ENCODE measurements at regions not wholly inside any gene's neighbourhood (a gene's known extent, or its start where the extent isn't known, plus 50 kb on each side); places are given as distances from the start of the nearest gene placed in this dataset.

GRCh38 chr4:176529574-176529973 is 209.8 kb downstream of the SPCS3 start:
- DNase-seq (no peak), ATAC-seq (no peak)
- TF ChIP-seq CTCF (IDR thresholded peaks at IDR 0.05) (no peak), POLR2A (IDR thresholded peaks at IDR 0.05) (no peak)
- Histone ChIP-seq H3K27ac (no peak overlapping the region), H3K4me1 (no peaks in the 10 kb centered on the region), H3K27me3 (no peaks in the 10 kb centered on the region), H3K9me3 (no peaks in the 10 kb centered on the region), H3K36me3 (no peaks in the 10 kb centered on the region), H3K4me3 (no peak overlapping the region)
- intact Hi-C loops (cut with DNase I), result no loop called here

DNA sequence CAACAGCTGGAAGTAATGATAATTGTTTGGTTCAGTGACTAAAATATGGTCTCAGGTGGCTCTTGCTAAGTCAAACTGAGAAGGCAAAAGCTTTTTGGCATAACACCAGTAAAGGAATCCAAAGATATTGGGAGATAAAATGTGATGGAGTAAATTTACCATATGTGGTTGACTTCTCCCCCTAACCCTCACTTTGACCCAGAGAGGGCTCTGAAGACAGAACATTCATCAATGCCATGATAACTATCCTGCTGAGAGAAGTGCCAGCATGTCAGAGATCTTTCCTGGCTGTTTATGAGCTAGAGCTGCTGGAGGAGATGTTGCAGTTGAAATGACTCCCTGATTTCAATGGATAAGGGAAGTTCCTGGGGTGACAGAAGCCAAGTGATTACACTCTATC is 213.4 kb downstream of the SPCS3 start:
- Histone ChIP-seq H3K4me1 (no peaks in the 10 kb centered on the region), H3K27ac (no peak overlapping the region), H3K36me3 (no peaks in the 10 kb centered on the region), H3K27me3 (no peaks in the 10 kb centered on the region), H3K9me3 (no peaks in the 10 kb centered on the region), H3K4me3 (no peak overlapping the region)
- intact Hi-C loops (cut with DNase I), result no loop called here
- no peak for TF ChIP-seq CTCF (IDR thresholded peaks at IDR 0.05)
- TF ChIP-seq POLR2A (IDR thresholded peaks at IDR 0.05), result no peak
- no peak for ATAC-seq
- DNase-seq, result no peak

DNA sequence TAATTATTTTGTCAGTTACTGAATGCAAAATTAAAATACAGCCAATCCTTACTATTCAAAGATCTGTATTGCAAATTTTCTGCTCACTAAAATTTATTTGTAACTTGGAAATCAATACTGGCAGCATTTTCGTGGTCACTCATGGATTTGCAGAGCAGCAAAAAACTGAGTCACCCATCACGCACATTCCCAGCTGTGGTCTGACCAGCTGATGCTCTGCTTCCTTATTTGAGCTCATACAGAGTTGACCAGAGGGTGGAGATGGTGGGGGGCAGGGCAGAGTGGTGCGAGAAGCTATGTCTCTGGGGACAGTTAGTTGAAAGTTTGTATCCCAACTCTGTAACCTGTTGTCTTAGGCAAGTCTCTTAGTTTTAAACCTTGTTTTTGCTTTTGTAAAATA is 214.8 kb downstream of the SPCS3 start:
- DNase-seq (no peak), ATAC-seq (no peak)
- no peaks in the 10 kb centered on the region for H3K36me3 ChIP-seq
- no peaks in the 10 kb centered on the region for H3K9me3 ChIP-seq
- H3K27me3 ChIP-seq, result no peaks in the 10 kb centered on the region
- TF ChIP-seq CTCF (IDR thresholded peaks at IDR 0.05) (no peak), POLR2A (IDR thresholded peaks at IDR 0.05) (no peak)
- no peaks in the 10 kb centered on the region for H3K4me1 ChIP-seq
- no peak overlapping the region for H3K4me3 ChIP-seq
- WGBS (ENCODE audit: insufficient coverage, low coverage, low lambda C conversion rate, missing lambda C conversion rate), result 27% methylated on average over 3 of the region's 3 CpGs
- intact Hi-C loops (cut with DNase I), result no loop called here
- no peak overlapping the region for H3K27ac ChIP-seq

DNA sequence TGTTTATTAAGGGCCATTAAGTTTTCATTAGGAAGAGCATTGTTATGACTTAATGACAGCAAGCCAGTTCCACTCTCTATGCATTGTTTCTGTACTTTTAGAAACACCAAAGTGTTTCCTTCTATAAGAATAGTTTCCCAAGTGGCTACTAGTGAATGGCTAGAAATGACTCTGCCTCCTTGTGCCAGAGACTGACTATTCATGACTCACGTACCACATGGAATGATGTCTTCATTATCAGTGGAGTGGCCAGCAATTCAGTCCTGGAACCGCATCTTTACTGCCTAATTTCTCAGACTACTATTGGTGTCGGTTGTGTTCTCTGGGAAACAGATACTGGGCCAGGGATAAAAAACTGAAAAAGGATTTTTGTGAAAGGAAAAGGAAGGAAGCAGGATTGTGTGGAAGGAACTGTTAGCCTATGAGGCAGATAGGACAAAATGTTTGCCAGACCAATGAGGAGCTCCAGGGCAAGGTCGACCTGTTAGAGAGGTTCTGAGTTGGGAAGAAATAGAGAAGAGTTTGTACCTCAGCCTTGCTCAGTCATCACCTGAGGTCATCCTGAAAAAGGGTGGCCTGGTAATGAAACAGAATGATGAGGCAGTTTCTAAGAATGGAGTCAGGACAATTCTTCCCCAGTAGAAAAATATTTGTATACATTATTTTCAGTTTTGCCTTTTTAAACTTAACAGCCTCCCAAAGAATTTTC is 218.6 kb downstream of the SPCS3 start:
- DNase-seq (no peak), ATAC-seq (no peak)
- WGBS (ENCODE audit: insufficient coverage, low coverage, low lambda C conversion rate, missing lambda C conversion rate), result 38% methylated on average over 4 of the region's 4 CpGs
- no peaks in the 10 kb centered on the region for H3K4me1 ChIP-seq
- TF ChIP-seq POLR2A (IDR thresholded peaks at IDR 0.05), result no peak
- TF ChIP-seq CTCF (IDR thresholded peaks at IDR 0.05), result no peak
- H3K27ac ChIP-seq, result no peak overlapping the region
- no peak overlapping the region for H3K4me3 ChIP-seq
- H3K9me3 ChIP-seq, result no peaks in the 10 kb centered on the region
- no peaks in the 10 kb centered on the region for H3K27me3 ChIP-seq
- no peaks in the 10 kb centered on the region for H3K36me3 ChIP-seq
- intact Hi-C loops (cut with DNase I), result no loop called here
